ENCODE measurements at regions not wholly inside any gene's neighbourhood (a gene's known extent, or its start where the extent isn't known, plus 50 kb on each side); places are given as distances from the start of the nearest gene placed in this dataset.

DNA sequence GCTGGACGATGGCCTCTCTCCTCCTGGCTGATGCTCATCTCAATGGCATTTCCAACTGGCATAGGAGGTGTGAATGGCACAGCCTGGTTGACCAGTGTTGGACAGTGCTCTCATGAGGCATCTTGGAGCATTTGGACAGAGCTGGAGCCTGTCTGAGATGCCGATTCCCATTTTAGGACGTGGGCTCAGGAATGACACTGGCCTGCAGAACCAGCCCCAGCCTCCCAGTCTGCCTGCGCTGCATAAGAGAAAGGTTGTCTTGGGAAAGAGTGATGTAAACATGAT is 118.2 kb upstream of the COPS8 start:
- Histone ChIP-seq H3K18ac (ENCODE audit: extremely low read depth, low read length) (0 out of 2 replicates have a peak overlapping the region, but pooled peaks have one; percentile 17), H3K27me3 (replicated peaks in 1 of 4; ENCODE audit: control insufficient read depth in 3 of 4, extremely low read depth in 1 of 4, insufficient read depth in 3 of 4, low read length in 3 of 4) (no peaks in the 10 kb centered on the region), H2AK5ac (ENCODE audit: low read depth, low read length) (no peak overlapping the region), H3K4me1 (replicated peaks in 1 of 4; ENCODE audit: control insufficient read depth in 3 of 4, insufficient read depth in 4 of 4, low read length in 3 of 4) (peaks cover 0 to 18% (median 9%) of the 10 kb centered on the region in 4 experiments; a peak in 5 of 7 replicates), H3K4ac (replicated peaks; ENCODE audit: insufficient read length, low read depth, low read length) (no peak overlapping the region), H2BK120ac (replicated peaks; ENCODE audit: low read depth, low read length) (no peak overlapping the region), H3K56ac (replicated peaks; ENCODE audit: insufficient read length, low read depth, low read length) (no peak overlapping the region), H2AFZ (ENCODE audit: low read length) (no peak overlapping the region), H3K79me1 (ENCODE audit: low read depth, low read length) (no peaks in the 10 kb centered on the region), H2BK15ac (ENCODE audit: low read length) (no peak overlapping the region), H3K4me3 (ENCODE audit: extremely low read depth in 1 of 4, insufficient read depth in 2 of 4, low read depth in 3 of 4, low read length in 4 of 4) (no peak overlapping the region), H2BK12ac (ENCODE audit: low read depth, low read length) (no peak overlapping the region), H3K27ac (ENCODE audit: low read depth, low read length) (no peak overlapping the region), H3K23ac (ENCODE audit: insufficient read length) (no peak overlapping the region), H3K23me2 (ENCODE audit: low read depth, low read length) (no peaks in the 10 kb centered on the region), H4K8ac (ENCODE audit: extremely low read depth, insufficient read depth, low read length) (no peak overlapping the region), H3K36me3 (ENCODE audit: control insufficient read depth in 2 of 4, insufficient read depth in 4 of 4, low read length in 3 of 4) (no peaks in the 10 kb centered on the region), H2BK20ac (ENCODE audit: low read length) (0 out of 2 replicates have a peak overlapping the region, but pooled peaks have one; percentile 82), H4K91ac (replicated peaks; ENCODE audit: insufficient read length, low read length) (peak overlapping the region; percentile 86), H2BK5ac (ENCODE audit: low read depth, low read length) (no peak overlapping the region), H4K20me1 (replicated peaks in 1 of 2; ENCODE audit: control insufficient read depth in 1 of 2, insufficient read depth in 2 of 2, low read length in 2 of 2) (no peaks in the 10 kb centered on the region), H4K5ac (ENCODE audit: insufficient read length, low read depth, low read length) (no peak overlapping the region), H3K9me3 (ENCODE audit: insufficient read depth in 2 of 2, low read depth in 1 of 2, low read length in 1 of 2) (no peaks in the 10 kb centered on the region), H3K4me2 (ENCODE audit: insufficient read depth in 1 of 2, low read depth in 2 of 2, low read length in 2 of 2) (no peak overlapping the region), H3K79me2 (ENCODE audit: control insufficient read depth in 1 of 2, insufficient read depth in 2 of 2, low read length in 2 of 2) (no peaks in the 10 kb centered on the region), H3K9ac (replicated peaks in 1 of 4; ENCODE audit: extremely low read depth in 1 of 4, low read depth in 3 of 4, low read length in 3 of 4) (no peak overlapping the region), H3K14ac (ENCODE audit: insufficient read length) (no peak overlapping the region)
- POLR2A ChIA-PET (ENCODE audit: partially characterized antibody): interaction anchor here (0.6 kb wide), 1 partner anchor 779 kb away, joined by 5 read pairs; no protein-coding TSS in a partner anchor
- CTCF ChIA-PET (ENCODE audit: partially characterized antibody): interaction anchor here (0.6 kb wide), 1 partner anchor 419 kb away, joined by 3 read pairs; no protein-coding TSS in a partner anchor
- WGBS, 2 experiments (ENCODE audit: extremely low coverage in 1 of 2, insufficient coverage in 1 of 2, insufficient read length in 1 of 2, insufficient replicate concordance in 2 of 2, low coverage in 1 of 2, low lambda C conversion rate in 2 of 2, missing lambda C conversion rate in 1 of 2): 70% methylated on average over 4 of the region's 4 CpGs; no CpG with 5 or more reads in 1 of the 2 experiments
- no peak for FAIRE-seq
- DNase-seq (ENCODE audit: low read depth in 1 of 2, low spot score in 2 of 2): no peak
- TF ChIP-seq BRCA1 (IDR thresholded peaks at IDR 0.05; ENCODE audit: low read depth, low read length) (no peak), ZNF274 (IDR thresholded peaks at IDR 0.05; ENCODE audit: borderline replicate concordance, extremely low read depth, low read length) (no peak), TAF7 (optimal IDR thresholded peaks at IDR 0.05; ENCODE audit: borderline replicate concordance, low read depth, low read length) (no peak), PHF8 (conservative IDR thresholded peaks at IDR 0.05; ENCODE audit: low read depth, low read length) (no peak), SIRT6 (IDR thresholded peaks at IDR 0.05; ENCODE audit: low read length) (no peak), RXRA (IDR thresholded peaks at IDR 0.05; ENCODE audit: insufficient read depth, low read depth, low read length) (no peak), CREB1 (IDR thresholded peaks at IDR 0.05) (no peak), RBBP5 (IDR thresholded peaks at IDR 0.05; ENCODE audit: borderline replicate concordance, low read depth, low read length) (no peak), SRF (IDR thresholded peaks at IDR 0.05; ENCODE audit: low read depth, low read length) (no peak), RNF2 (IDR thresholded peaks at IDR 0.05; ENCODE audit: borderline replicate concordance, low read depth, low read length, missing control alignments, poor library complexity, severe bottlenecking) (no peak)
- TF ChIP-seq, protein P1, sequence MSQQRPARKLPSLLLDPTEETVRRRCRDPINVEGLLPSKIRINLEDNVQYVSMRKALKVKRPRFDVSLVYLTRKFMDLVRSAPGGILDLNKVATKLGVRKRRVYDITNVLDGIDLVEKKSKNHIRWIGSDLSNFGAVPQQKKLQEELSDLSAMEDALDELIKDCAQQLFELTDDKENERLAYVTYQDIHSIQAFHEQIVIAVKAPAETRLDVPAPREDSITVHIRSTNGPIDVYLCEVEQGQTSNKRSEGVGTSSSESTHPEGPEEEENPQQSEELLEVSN (IDR thresholded peaks at IDR 0.05): no peak

Data from H1 (cell line).